HepG2 (cell line): ENCODE measurements at regions not wholly inside any gene's neighbourhood (a gene's known extent, or its start where the extent isn't known, plus 50 kb on each side); places are given as distances from the start of the nearest gene placed in this dataset.

Experiments
- ATAC-seq: fragments of 200-7000 bp; cut with Tn5 transposase; 3 replicates; pipeline ENCODE4 v1.9.1; 2020; ENCODE audit warnings: mild to moderate bottlenecking, moderate library complexity
- BruUV-seq: library from RNA; stranded (reverse); fragments of 400-500 nt; replicated peaks from 2 replicates; lab custom pipeline; 2021; lab: Mats Ljungman, UMichigan
- CTCF ChIA-PET: fragments of 300-600 bp; formaldehyde crosslinking; extraction: SDS; loops from one replicate; lab custom pipeline; 2021; ENCODE audit warnings: low total read pairs, inconsistent platforms, low intra/inter-chr PET ratio; lab: Yijun Ruan, JAX
- POLR2A ChIA-PET: fragments of 350-600 bp; sonication (Branson Sonifier 250); formaldehyde crosslinking; loops from one replicate; lab custom pipeline; 2020; ENCODE audit warnings: antibody characterized with exemption, inconsistent platforms; lab: Yijun Ruan, JAX
- DNase-seq: peaks from one replicate; pipeline ENCODE4 v3.0.0-alpha.2; 2015; ENCODE audit warnings: low spot score
- FAIRE-seq: peaks from 3 replicates; lab custom pipeline; 2011; peaks lifted over from hg19 to GRCh38; lab: Jason Lieb, UNC
- H2AFZ ChIP-seq: one replicate; pipeline ENCODE4 v1.6.1; 2011; ENCODE audit warnings: low read length, inconsistent platforms
- H3K27ac ChIP-seq: fragments of 300-600 bp; 3 replicates; pipeline ENCODE4 v1.8.0; 2011; ENCODE audit warnings: mixed run types, mild to moderate bottlenecking, mixed read lengths, low read length, inconsistent platforms; ENCODE audit not compliant: insufficient read depth; ENCODE audit errors: extremely low read length
- H3K27me3 ChIP-seq, 2 experiments: fragments of 200-600 bp in 1 of 2; 2 replicates in 1 of 2; 3 replicates in 1 of 2; pipeline versions ENCODE4 v1.6.0 to v1.8.0; 2011; ENCODE audit warnings: low read length in 2 of 2, mild to moderate bottlenecking in 2 of 2, moderate library complexity in 2 of 2, inconsistent platforms in 1 of 2; ENCODE audit not compliant: insufficient read depth in 2 of 2, control insufficient read depth in 1 of 2
- H3K36me3 ChIP-seq, 2 experiments: fragments of 200-600 bp in 1 of 2; replicated peaks in 1 of 2; 2 replicates in 1 of 2; 3 replicates in 1 of 2; pipeline versions ENCODE4 v1.5.1 to v1.8.0; 2011; ENCODE audit warnings: low read length in 2 of 2, inconsistent platforms in 1 of 2; ENCODE audit not compliant: insufficient read depth in 2 of 2, control insufficient read depth in 1 of 2
- H3K4me1 ChIP-seq: 2 replicates; pipeline ENCODE4 v1.5.1; 2012; ENCODE audit warnings: low read length, inconsistent platforms; ENCODE audit not compliant: insufficient read depth
- H3K4me2 ChIP-seq: 2 replicates; pipeline ENCODE4 v1.6.0; 2011; ENCODE audit warnings: low read depth, low read length, inconsistent platforms
- H3K4me3 ChIP-seq, 3 experiments: fragments of 200-600 bp in 1 of 3; sonication (generic), shearing (Covaris generic) in 1 of 3; replicated peaks in 1 of 3; 2 replicates each; pipeline ENCODE4 v1.5.1; 2011 to 2016; ENCODE audit warnings: low read length in 3 of 3, inconsistent platforms in 2 of 3, low read depth in 2 of 3, mild to moderate bottlenecking in 2 of 3, control low read depth in 1 of 3, mixed read lengths in 1 of 3; ENCODE audit not compliant: insufficient read depth in 1 of 3
- H3K79me2 ChIP-seq: one replicate; pipeline ENCODE4 v1.6.1; 2011; ENCODE audit warnings: low read length, inconsistent platforms; ENCODE audit not compliant: insufficient read depth
- H3K9ac ChIP-seq: 2 replicates; pipeline ENCODE4 v1.6.0; 2011; ENCODE audit warnings: mild to moderate bottlenecking, low read depth, low read length, inconsistent platforms; ENCODE audit not compliant: insufficient read depth
- H3K9me3 ChIP-seq: 2 replicates; pipeline ENCODE4 v1.5.1; 2012; ENCODE audit warnings: mild to moderate bottlenecking, low read length
- H4K20me1 ChIP-seq: 2 replicates; pipeline ENCODE4 v1.6.0; 2011; ENCODE audit warnings: inconsistent platforms, mild to moderate bottlenecking, low read length, moderate library complexity; ENCODE audit not compliant: insufficient read depth
- CERS6 ChIP-seq: sonication (generic); formaldehyde crosslinking; IDR thresholded peaks from 2 replicates; pipeline ENCODE4 v1.5.0; 2020; ENCODE audit warnings: missing genetic modification reagents
- PAWR ChIP-seq: sonication (generic); formaldehyde crosslinking; IDR thresholded peaks from 2 replicates; pipeline ENCODE4 v1.4.0; 2020; ENCODE audit warnings: missing genetic modification reagents, mild to moderate bottlenecking, borderline replicate concordance
- SMAD9 ChIP-seq: sonication (generic); formaldehyde crosslinking; IDR thresholded peaks from 2 replicates; pipeline ENCODE4 v1.5.1; 2020; ENCODE audit warnings: mild to moderate bottlenecking, missing genetic modification reagents
- ZBED4 ChIP-seq: sonication (generic); formaldehyde crosslinking; IDR thresholded peaks from 2 replicates; pipeline ENCODE4 v1.4.0; 2020; ENCODE audit warnings: missing genetic modification reagents, borderline replicate concordance
- ZNF441 ChIP-seq: sonication (generic); formaldehyde crosslinking; IDR thresholded peaks from 2 replicates; pipeline ENCODE4 v1.7.0; 2021; ENCODE audit warnings: missing genetic modification reagents, borderline replicate concordance
- ZNF468 ChIP-seq: sonication (generic); formaldehyde crosslinking; IDR thresholded peaks from 2 replicates; pipeline ENCODE4 v1.8.0; 2022; ENCODE audit warnings: mild to moderate bottlenecking, moderate library complexity, missing genetic modification reagents
- ZSCAN9 ChIP-seq: IDR thresholded peaks from 2 replicates; pipeline ENCODE4 v1.6.1; 2016; ENCODE audit warnings: borderline replicate concordance
- WGBS: methylation state at CpG from one replicate; pipeline ENCODE4 v1.1.6; 2017; ENCODE audit warnings: low lambda C conversion rate; 5-methylcytosine and 5-hydroxymethylcytosine counted together
- in situ Hi-C: cut with HindIII; loops from 2 replicates; pipeline ENCODE4 v1.10.0; 2017; ENCODE audit warnings: low pct_unique_long_range_greater_than_20kb; ENCODE audit not compliant: extremely low pct_ligation_motif_present
- intact Hi-C: fragments of 100-400 bp; cut with micrococcal nuclease; formaldehyde crosslinking; loops from one replicate; pipeline ENCODE4 v1.10.0; 2022; ENCODE audit not compliant: unreplicated experiment

DNA sequence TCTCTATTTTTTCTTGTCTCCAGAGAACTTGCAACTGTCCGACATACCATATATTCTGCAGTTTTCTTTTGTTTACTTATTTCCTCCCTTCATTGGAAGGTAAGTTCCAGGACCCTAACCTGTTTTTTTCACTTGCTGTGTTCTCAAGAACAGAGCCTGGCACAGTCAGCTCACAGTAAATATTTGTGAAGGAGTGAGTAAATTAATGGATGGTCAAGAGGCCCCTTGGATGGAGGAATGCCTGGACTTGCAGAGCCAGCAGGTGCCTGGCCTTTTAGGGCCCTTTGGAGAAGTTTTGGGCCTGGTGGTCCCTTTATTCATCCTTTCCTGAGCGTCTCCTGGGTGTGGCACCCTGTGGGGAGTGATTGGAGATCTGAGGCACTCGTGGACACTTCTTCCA lies 182.1 kb upstream of the POU3F1 start:
- Histone ChIP-seq H3K4me3 (no peak overlapping the region), H3K9me3 (no peaks in the 10 kb centered on the region), H3K9ac (no peak overlapping the region), H3K27me3 (peaks cover 0 to 6% of the 10 kb centered on the region in 2 experiments; a peak in 3 of 5 replicates), H3K4me1 (no peaks in the 10 kb centered on the region), H3K27ac (no peak overlapping the region), H3K36me3 (no peaks in the 10 kb centered on the region), H3K79me2 (no peaks in the 10 kb centered on the region), H4K20me1 (no peaks in the 10 kb centered on the region), H2AFZ (no peak overlapping the region)
- CTCF ChIA-PET, result no interaction called here
- DNase-seq (no peak), ATAC-seq (no peak), FAIRE-seq (no peak)
- intact Hi-C loops (no loop called here), in situ Hi-C loops (no loop called here)
- no TSS peak for BruUV-seq
- TF ChIP-seq SMAD9 (CRISPR knock-in tag) (no peak), CERS6 (CRISPR knock-in tag) (no peak), ZNF468 (CRISPR knock-in tag) (no peak), PAWR (CRISPR knock-in tag) (no peak), ZSCAN9 (CRISPR knock-in tag) (no peak), ZBED4 (CRISPR knock-in tag) (no peak), ZNF441 (CRISPR knock-in tag) (no peak)
- TF ChIP-seq, all 625 proteins: peak for 0
- POLR2A ChIA-PET, result no interaction called here
- no peak overlapping the region for H3K4me2 ChIP-seq
- 24% methylated on average over 3 of the region's 3 CpGs for WGBS
